HS-27A (cell line): ENCODE measurements at regions not wholly inside any gene's neighbourhood (a gene's known extent, or its start where the extent isn't known, plus 50 kb on each side); places are given as distances from the start of the nearest gene placed in this dataset.

Source experiments
- DNase-seq: peaks from one replicate; pipeline ENCODE4 v3.0.0-alpha.2; 2012; ENCODE audit warnings: low read depth, missing footprints

GRCh38 chr4:35950442-35950841, 293.9 kb downstream of the ARAP2 start:
- no peak for DNase-seq

- no peak for DNase-seq
Observed at GRCh38 chr4:35952751-35953150, 291.6 kb downstream of the ARAP2 start.

- DNase-seq = no peak
Observed at GRCh38 chr4:35963383-35963782, 280.9 kb downstream of the ARAP2 start.

DNA sequence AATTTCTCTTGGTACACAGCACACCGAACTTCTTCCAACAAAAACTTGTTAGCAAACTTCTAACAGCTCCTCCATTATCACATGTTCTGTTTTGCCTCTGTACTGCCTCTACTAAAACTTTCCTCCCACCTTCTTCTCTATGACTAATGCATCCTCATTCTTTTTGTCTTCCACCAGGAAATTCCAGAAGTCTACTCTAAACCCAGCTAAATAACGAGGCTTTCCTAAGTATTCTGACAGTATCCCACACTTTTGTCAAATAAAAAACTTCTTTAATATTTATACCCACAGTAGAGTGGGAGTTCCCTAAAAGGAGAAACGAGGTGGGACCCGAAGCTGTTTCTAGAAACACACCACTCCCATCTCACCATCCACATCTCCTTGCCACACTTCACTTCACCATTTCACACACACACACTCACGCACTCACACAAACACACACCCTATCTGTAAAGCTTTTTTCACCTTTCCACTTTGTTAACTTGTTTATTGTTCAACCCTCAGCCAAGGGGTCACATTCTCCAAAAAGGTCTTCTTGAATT, 280.3 kb downstream of the ARAP2 start:
- DNase-seq = no peak

DNA sequence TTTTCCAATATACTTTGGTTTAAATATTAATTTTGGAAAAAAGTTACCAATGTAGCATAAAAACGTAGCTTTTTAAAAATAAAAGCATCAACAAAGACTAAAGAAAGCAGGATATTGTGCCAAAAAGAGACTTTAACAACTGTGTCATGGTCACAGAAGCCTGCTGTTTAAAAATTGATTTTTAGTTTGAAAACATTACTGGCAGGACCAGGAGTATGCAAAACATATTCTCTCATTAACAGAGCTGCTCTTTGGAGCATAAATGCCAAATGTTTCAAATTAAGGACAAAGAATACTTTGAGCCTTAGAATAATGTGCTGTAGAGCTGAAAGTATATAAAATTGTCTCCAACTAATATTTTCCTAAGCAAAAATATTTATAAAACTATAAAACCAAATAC, 279.0 kb downstream of the ARAP2 start:
- DNase-seq = no peak

- DNase-seq = no peak
Observed at GRCh38 chr4:35966566-35966965, 277.7 kb downstream of the ARAP2 start.

- no peak for DNase-seq
Observed at GRCh38 chr4:35970366-35970960, 273.9 kb downstream of the ARAP2 start.

GRCh38 chr4:35972814-35973213, 271.5 kb downstream of the ARAP2 start:
- DNase-seq = no peak

GRCh38 chr4:35975617-35976355, 268.5 kb downstream of the ARAP2 start:
- DNase-seq = no peak

GRCh38 chr4:35978551-35978950, 265.8 kb downstream of the ARAP2 start:
- no peak for DNase-seq

DNA sequence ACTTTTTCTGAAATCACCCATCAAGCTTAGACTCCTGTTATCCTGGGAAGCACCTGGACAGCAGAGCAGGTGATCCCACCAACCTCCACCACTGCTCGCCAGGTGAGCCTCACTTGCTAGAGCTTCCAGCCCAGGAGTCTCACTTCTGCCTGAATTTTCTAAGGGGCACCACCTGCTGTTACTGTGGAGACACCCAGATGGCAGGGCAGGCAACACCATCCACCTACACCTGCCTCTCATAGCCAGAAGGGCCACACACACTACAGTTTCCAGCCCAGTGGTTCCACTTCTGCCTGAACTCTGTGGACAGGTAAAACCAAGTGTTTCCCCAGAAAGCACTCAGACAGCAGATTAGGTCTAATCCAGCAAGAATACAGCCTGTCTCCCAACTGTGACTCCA, 262.0 kb downstream of the ARAP2 start:
- no peak for DNase-seq

DNA sequence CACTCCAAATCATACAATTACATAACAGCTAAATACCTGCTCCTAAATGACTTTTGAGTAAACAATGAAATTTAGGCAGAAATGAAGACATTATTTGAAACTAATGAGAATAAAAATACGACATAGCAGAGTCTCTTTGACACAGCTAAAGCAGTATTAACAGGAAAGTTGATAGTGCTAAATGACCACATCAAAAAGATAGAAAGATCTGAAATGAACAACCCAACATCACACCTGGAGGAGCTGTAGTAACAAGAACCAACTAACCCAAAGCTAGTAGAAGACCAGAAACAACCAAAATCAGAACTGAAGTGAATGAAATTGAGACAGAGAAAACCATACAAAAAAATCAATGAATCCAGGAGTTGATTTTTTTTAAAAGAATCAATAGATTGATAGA, 257.8 kb downstream of the ARAP2 start:
- no peak for DNase-seq

- DNase-seq = no peak
Observed at GRCh38 chr4:35993606-35994005, 250.7 kb downstream of the ARAP2 start.

GRCh38 chr4:36000941-36001557, 243.3 kb downstream of the ARAP2 start:
- DNase-seq = no peak

- no peak for DNase-seq
Observed at GRCh38 chr4:36003051-36003450, 241.3 kb downstream of the ARAP2 start.

GRCh38 chr4:36004204-36004851, 240.0 kb downstream of the ARAP2 start:
- DNase-seq = no peak

DNA sequence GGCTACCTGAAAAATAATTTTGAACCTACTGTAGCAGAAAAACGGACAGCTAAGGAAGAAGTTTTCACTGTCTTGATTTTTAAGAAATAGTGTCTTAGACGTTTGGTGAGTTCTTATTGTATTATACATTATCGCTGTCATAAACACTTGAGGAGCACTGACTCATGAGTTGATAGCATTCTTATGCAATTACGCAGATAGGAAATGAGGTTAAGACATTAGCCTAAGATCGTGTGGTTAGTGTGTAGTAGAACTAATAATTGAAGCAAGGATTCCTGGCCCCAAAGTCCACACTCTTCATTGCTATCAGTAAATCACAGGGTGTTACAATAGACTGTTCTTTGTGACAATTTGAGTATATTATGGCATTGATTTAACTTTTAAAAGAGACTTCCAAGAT, 238.1 kb downstream of the ARAP2 start:
- DNase-seq = no peak

DNA sequence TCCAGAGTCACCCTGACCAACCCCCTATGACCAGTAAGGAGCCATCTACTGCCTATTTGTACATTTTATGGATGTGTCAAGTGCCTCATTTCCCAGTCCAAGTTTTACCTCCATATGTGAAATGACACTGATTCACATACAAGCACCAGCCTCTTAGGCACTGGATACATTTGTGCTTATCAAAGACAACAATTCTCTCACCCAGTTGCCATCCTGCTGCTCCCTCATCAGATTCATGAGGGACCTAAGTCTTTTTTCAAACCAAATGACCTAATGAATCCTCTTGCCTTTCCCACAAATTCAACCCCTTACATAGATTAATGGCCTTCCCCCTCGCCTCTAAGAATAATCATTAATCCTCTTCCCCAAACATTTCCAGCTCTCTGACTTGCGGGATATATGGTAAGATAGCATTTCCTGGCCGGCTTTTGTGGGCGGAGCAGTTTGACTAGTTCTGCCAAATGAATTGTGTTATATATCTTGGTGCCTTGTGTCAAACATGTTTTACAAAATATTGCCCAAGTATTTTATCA, 233.9 kb downstream of the ARAP2 start:
- DNase-seq = no peak

- DNase-seq = no peak
Observed at GRCh38 chr4:36011381-36011780, 232.9 kb downstream of the ARAP2 start.

GRCh38 chr4:36012503-36012902, 231.8 kb downstream of the ARAP2 start:
- no peak for DNase-seq

GRCh38 chr4:36013206-36013605, 231.1 kb downstream of the ARAP2 start:
- no peak for DNase-seq
